ENCODE measurements at regions not wholly inside any gene's neighbourhood (a gene's known extent, or its start where the extent isn't known, plus 50 kb on each side); places are given as distances from the start of the nearest gene placed in this dataset.

DNA sequence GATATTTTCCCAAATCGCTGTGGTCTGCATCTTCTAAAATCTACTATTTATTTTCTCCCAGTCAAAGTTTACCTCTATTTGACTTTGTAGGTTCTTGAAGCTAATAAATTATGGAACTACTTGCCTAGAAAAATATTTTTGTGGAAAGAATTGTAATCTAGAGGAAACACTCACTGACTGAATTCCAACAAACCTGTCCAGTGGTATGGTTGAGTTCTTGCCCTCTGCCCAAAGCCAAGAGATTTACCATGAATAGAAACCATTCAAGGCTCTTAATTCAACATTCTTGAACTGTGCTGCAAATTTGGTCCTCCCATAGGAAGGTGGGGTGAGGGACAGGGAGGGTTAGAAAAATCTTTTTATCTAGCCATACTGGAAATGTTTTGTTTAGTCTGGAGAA, 233.9 kb upstream of the MAP3K1 start:
- no peak for DNase-seq (ENCODE audit: low spot score)
- in situ Hi-C loops (cut with MboI; ENCODE audit: low pct_unique_long_range_greater_than_20kb, low sequenced_read_pairs, unreplicated experiment), result no loop called here
- TF ChIP-seq, protein P1, sequence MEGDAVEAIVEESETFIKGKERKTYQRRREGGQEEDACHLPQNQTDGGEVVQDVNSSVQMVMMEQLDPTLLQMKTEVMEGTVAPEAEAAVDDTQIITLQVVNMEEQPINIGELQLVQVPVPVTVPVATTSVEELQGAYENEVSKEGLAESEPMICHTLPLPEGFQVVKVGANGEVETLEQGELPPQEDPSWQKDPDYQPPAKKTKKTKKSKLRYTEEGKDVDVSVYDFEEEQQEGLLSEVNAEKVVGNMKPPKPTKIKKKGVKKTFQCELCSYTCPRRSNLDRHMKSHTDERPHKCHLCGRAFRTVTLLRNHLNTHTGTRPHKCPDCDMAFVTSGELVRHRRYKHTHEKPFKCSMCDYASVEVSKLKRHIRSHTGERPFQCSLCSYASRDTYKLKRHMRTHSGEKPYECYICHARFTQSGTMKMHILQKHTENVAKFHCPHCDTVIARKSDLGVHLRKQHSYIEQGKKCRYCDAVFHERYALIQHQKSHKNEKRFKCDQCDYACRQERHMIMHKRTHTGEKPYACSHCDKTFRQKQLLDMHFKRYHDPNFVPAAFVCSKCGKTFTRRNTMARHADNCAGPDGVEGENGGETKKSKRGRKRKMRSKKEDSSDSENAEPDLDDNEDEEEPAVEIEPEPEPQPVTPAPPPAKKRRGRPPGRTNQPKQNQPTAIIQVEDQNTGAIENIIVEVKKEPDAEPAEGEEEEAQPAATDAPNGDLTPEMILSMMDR (IDR thresholded peaks at IDR 0.05; ENCODE audit: extremely low read depth, insufficient read depth, missing control alignments), result no peak

DNA sequence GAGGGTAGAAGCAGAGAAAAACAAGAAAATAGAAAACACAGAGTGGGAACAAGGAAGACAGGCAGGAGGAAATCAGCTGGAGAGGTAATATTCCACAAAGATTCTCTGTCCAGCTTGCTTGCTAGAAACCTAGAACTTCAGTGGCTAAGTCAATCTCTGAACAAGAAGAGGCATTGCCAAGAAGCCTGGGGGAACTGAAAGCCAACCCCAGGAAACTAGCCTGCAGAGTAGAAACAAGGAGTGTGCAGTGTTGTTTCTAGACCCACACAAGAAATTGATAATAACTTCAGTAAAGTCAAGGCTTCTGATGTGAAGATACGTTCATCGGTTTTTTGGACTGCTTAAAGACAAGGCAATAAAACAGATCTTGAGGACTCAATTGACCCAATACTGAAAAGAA, 234.5 kb upstream of the MAP3K1 start:
- no peak for DNase-seq (ENCODE audit: low spot score)
- in situ Hi-C loops (cut with MboI; ENCODE audit: low pct_unique_long_range_greater_than_20kb, low sequenced_read_pairs, unreplicated experiment), result no loop called here
- TF ChIP-seq, protein P1 (IDR thresholded peaks at IDR 0.05; ENCODE audit: extremely low read depth, insufficient read depth, missing control alignments), result no peak

DNA sequence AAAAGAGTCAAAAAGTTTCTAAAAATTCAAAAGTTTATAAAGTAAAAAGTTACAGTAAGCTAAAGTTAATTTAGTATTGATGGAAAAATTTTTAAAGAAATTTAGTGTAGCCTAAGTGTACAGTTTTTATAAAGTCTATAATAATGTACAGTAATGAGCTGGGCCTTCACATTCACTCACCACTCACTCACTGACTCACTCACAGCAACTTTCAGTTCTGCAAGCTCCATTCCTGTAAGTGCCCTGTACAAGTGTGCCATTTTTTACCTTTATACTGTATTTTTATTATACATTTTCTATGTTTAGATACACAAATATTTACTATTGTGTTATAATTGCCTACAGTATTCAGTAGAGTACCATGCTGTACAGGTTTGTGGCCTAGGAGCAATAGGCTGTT, 239.5 kb upstream of the MAP3K1 start:
- no peak for DNase-seq (ENCODE audit: low spot score)
- in situ Hi-C loops (cut with MboI; ENCODE audit: low pct_unique_long_range_greater_than_20kb, low sequenced_read_pairs, unreplicated experiment), result no loop called here
- TF ChIP-seq, protein P1 (IDR thresholded peaks at IDR 0.05; ENCODE audit: extremely low read depth, insufficient read depth, missing control alignments), result no peak

DNA sequence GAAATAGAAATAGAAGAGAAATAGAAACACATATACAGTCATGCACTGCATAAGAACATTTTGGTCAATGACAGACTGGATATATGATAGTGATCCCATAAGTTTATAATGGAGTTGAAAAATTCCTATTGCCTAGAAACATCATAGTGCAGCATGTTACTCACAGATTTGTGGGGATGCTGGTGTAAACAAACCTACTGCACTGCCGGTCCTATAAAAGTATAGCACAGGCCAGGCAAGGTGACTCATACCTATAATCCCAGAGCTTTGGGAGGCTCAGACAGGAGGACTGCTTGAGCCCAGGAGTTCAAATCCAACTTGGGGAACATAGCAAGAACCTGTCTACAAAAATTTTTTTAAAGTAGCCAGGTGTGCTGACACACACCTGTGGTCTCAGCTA, 240.6 kb upstream of the MAP3K1 start:
- in situ Hi-C loops (cut with MboI; ENCODE audit: low pct_unique_long_range_greater_than_20kb, low sequenced_read_pairs, unreplicated experiment), result no loop called here
- TF ChIP-seq, protein P1 (IDR thresholded peaks at IDR 0.05; ENCODE audit: extremely low read depth, insufficient read depth, missing control alignments), result no peak
- DNase-seq (ENCODE audit: low spot score), result no peak

DNA sequence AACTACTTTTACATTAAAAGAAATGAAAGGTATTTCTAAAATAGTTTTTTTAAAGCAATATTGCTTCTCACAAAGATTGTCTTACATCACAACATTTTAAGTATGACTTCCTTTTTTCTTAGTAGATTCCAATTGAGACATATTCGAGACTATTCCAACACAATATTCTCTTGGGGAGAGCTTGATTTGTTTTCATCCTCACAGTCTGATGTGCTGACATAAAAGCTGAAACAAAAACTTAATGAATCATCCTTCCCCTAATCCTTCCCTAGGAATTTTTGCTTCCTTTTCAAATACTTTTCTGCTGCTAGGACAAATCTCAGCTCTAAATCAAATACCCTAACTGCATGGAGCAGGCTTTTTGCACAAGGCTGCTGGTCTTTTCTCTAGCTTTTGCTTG, 245.8 kb upstream of the MAP3K1 start:
- DNase-seq (ENCODE audit: low spot score), result no peak
- TF ChIP-seq, protein P1 (IDR thresholded peaks at IDR 0.05; ENCODE audit: extremely low read depth, insufficient read depth, missing control alignments), result no peak
- in situ Hi-C loops (cut with MboI; ENCODE audit: low pct_unique_long_range_greater_than_20kb, low sequenced_read_pairs, unreplicated experiment), result no loop called here

DNA sequence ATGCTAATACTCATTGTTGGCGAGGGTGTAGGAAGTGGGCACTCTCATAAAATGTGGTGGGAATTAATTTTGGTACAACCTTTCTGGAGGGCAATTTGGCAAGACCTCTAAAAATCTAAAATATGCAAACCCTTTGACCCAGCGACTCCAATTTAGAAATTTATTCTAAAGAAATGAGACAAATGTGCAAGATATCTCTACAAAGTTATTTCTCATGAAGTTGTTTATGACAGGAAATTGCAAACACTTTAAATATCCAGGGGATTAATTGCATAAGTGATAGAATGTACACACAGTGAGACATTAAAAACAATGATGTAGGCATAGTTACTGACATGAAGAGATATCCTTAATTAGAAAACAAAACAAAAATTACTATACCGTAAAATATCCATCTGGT, 246.3 kb upstream of the MAP3K1 start:
- DNase-seq (ENCODE audit: low spot score), result no peak
- TF ChIP-seq, protein P1 (IDR thresholded peaks at IDR 0.05; ENCODE audit: extremely low read depth, insufficient read depth, missing control alignments), result no peak
- in situ Hi-C loops (cut with MboI; ENCODE audit: low pct_unique_long_range_greater_than_20kb, low sequenced_read_pairs, unreplicated experiment), result no loop called here

DNA sequence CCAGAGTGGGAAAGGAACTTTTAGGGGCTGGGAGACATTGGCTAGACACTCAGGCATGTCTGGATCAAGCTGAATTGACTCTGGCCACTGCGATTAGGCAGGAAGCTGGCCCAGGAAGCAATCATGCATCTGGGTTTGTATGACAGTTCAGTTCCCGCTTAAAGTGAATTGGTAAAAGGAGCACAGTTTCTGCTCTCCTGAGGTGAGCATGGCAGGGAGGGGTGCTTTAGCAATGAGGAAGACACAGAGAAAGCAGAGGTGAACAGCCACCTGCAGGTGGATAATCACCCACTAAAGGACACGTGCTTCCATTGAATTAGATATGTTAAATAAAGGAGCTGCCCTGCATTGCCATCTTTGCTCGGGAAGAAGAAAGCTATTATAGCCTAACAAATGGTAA, 248.1 kb upstream of the MAP3K1 start:
- TF ChIP-seq, protein P1 (IDR thresholded peaks at IDR 0.05; ENCODE audit: extremely low read depth, insufficient read depth, missing control alignments), result no peak
- DNase-seq (ENCODE audit: low spot score), result no peak
- in situ Hi-C loops (cut with MboI; ENCODE audit: low pct_unique_long_range_greater_than_20kb, low sequenced_read_pairs, unreplicated experiment), result no loop called here

Measured in GM13977 (cell line).